Panc1 (cell line): ENCODE measurements at regions not wholly inside any gene's neighbourhood (a gene's known extent, or its start where the extent isn't known, plus 50 kb on each side); places are given as distances from the start of the nearest gene placed in this dataset.

Experiments
- CTCF ChIP-seq: fragments of 450-650 bp; IDR thresholded peaks from 2 replicates; pipeline ENCODE4 v1.5.1; 2017; ENCODE audit warnings: mild to moderate bottlenecking
- POLR2AphosphoS5 ChIP-seq: IDR thresholded peaks from 2 replicates; pipeline ENCODE4 v1.6.1; 2012; ENCODE audit warnings: mild to moderate bottlenecking, low read depth, low read length, moderate library complexity

GRCh38 chr2:239531456-239532241, 130.8 kb upstream of the HDAC4 start:
- TF ChIP-seq CTCF (no peak), POLR2AphosphoS5 (no peak)
